ENCODE measurements at regions not wholly inside any gene's neighbourhood (a gene's known extent, or its start where the extent isn't known, plus 50 kb on each side); places are given as distances from the start of the nearest gene placed in this dataset.

- TF ChIP-seq, protein P1, sequence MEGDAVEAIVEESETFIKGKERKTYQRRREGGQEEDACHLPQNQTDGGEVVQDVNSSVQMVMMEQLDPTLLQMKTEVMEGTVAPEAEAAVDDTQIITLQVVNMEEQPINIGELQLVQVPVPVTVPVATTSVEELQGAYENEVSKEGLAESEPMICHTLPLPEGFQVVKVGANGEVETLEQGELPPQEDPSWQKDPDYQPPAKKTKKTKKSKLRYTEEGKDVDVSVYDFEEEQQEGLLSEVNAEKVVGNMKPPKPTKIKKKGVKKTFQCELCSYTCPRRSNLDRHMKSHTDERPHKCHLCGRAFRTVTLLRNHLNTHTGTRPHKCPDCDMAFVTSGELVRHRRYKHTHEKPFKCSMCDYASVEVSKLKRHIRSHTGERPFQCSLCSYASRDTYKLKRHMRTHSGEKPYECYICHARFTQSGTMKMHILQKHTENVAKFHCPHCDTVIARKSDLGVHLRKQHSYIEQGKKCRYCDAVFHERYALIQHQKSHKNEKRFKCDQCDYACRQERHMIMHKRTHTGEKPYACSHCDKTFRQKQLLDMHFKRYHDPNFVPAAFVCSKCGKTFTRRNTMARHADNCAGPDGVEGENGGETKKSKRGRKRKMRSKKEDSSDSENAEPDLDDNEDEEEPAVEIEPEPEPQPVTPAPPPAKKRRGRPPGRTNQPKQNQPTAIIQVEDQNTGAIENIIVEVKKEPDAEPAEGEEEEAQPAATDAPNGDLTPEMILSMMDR (IDR thresholded peaks at IDR 0.05), result no peak
- TF ChIP-seq POLR2A (IDR thresholded peaks at IDR 0.05), result no peak
Observed at GRCh38 chr2:5818961-5819600, 126.9 kb downstream of the SOX11 start.

Measured in Peyer's patch (tissue), 4 donors.